ENCODE measurements at regions not wholly inside any gene's neighbourhood (a gene's known extent, or its start where the extent isn't known, plus 50 kb on each side); places are given as distances from the start of the nearest gene placed in this dataset.

DNA sequence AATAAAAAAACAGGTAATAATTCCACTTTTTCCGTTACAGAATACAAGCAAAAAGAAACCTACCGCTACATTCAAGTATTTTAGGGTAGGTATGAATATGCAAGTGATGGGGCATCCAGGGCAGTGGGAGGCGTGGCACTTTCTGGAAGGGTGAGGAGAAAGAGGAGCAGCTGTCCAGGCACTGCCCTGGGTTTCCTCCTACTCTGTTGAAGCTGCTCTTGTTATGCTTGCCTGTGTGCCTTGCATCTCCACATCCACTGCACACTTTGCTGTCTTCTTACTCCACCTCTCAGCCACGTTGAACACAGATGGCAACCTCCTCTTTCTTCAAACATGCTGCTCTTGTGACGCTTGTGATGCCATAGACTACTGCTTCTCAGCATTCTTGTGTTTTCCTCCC, 83.2 kb downstream of the RPE65 start:
- Histone ChIP-seq H2AK9ac (replicated peaks; ENCODE audit: low read depth, low read length, poor library complexity) (no peak overlapping the region), H3K79me1 (ENCODE audit: low read depth in 1 of 2, low read length in 2 of 2) (no peaks in the 10 kb centered on the region), H2BK120ac (ENCODE audit: low read depth, low read length) (no peak overlapping the region), H3K9ac (ENCODE audit: low read depth, low read length) (no peak overlapping the region), H3K18ac (ENCODE audit: low read depth, low read length) (no peak overlapping the region), H2BK5ac (ENCODE audit: low read depth, low read length, poor library complexity, severe bottlenecking) (no peak overlapping the region), H3K27me3 (ENCODE audit: control insufficient read depth, insufficient read depth, low read length) (no peaks in the 10 kb centered on the region), H3K56ac (ENCODE audit: extremely low read depth, insufficient read depth, low read length) (no peak overlapping the region), H4K20me1 (ENCODE audit: insufficient read depth, low read length) (no peaks in the 10 kb centered on the region), H2BK20ac (ENCODE audit: low read depth, low read length) (no peak overlapping the region), H2AK5ac (ENCODE audit: low read depth, low read length) (no peak overlapping the region), H4K8ac (ENCODE audit: low read depth in 2 of 2, low read length in 2 of 2) (no peak overlapping the region), H3K9me3 (ENCODE audit: control insufficient read depth, insufficient read depth, low read length) (no peaks in the 10 kb centered on the region), H3K4me1 (ENCODE audit: control insufficient read depth, insufficient read depth, low read length) (no peaks in the 10 kb centered on the region; the same call in 1 of the 2 replicates), H3K4ac (ENCODE audit: low read depth, low read length) (no peak overlapping the region), H3K4me2 (ENCODE audit: low read depth, low read length) (no peak overlapping the region), H4K91ac (ENCODE audit: insufficient read depth, low read depth, low read length) (no peak overlapping the region), H3K27ac (ENCODE audit: insufficient read depth, low read length) (no peak overlapping the region), H3K36me3 (ENCODE audit: control insufficient read depth, insufficient read depth, low read length) (no peaks in the 10 kb centered on the region), H3K4me3 (ENCODE audit: insufficient read depth, low read depth, low read length) (no peak overlapping the region), H2AFZ (replicated peaks; ENCODE audit: low read length, poor library complexity) (no peak overlapping the region), H2BK15ac (ENCODE audit: low read depth, low read length) (no peak overlapping the region), H3K14ac (replicated peaks; ENCODE audit: low read depth, low read length) (no peak overlapping the region), H4K5ac (ENCODE audit: low read depth, low read length) (no peak overlapping the region), H3K23ac (ENCODE audit: low read depth, low read length) (no peak overlapping the region), H3K9me1 (ENCODE audit: insufficient read depth, low read length) (no peaks in the 10 kb centered on the region)
- POLR2A ChIA-PET (ENCODE audit: unreplicated experiment): no interaction called here
- DNase-seq (no peak), ATAC-seq (ENCODE audit: low read depth) (no peak)
- intact Hi-C loops (cut with micrococcal nuclease): no loop called here
- dilution Hi-C loops (cut with HindIII; ENCODE audit: low sequenced_read_pairs, unreplicated experiment): no loop called here
- TF ChIP-seq MAZ (IDR thresholded peaks at IDR 0.05; ENCODE audit: borderline replicate concordance, low read depth, low read length): no peak
- no peak for TF ChIP-seq SMC3 (IDR thresholded peaks at IDR 0.05; ENCODE audit: low read depth, low read length)
- no peak for TF ChIP-seq FOS (IDR thresholded peaks at IDR 0.05; ENCODE audit: low read depth, low read length)
- in situ Hi-C loops (cut with MboI; ENCODE audit: low sequenced_read_pairs): loop anchor here (25.0 kb wide), 1 partner anchor 829 kb away; no protein-coding TSS in a partner anchor
- no CpG with 5 or more reads among the region's 5 CpGs for WGBS, 2 experiments (ENCODE audit: extremely low coverage in 2 of 2, insufficient read length in 1 of 2)
- no TSS peak for BruUV-seq (replicated peaks)
- CTCF ChIA-PET: no interaction called here

Measured in IMR-90 (cell line).